T-helper 1 cell treated with Interleukin-12 subunit alpha and Interleukin-12 subunit beta and Interleukin-4 antibody, amounts not matched to agents 30 ng/mL and 1 ng/mL, for 36 hours (primary cell): ENCODE measurements at regions not wholly inside any gene's neighbourhood (a gene's known extent, or its start where the extent isn't known, plus 50 kb on each side); places are given as distances from the start of the nearest gene placed in this dataset.

Source experiments
- intact Hi-C: fragments of 100-400 bp; cut with micrococcal nuclease; formaldehyde crosslinking; loops from one replicate; pipeline ENCODE4 v1.15.1; 2024

DNA sequence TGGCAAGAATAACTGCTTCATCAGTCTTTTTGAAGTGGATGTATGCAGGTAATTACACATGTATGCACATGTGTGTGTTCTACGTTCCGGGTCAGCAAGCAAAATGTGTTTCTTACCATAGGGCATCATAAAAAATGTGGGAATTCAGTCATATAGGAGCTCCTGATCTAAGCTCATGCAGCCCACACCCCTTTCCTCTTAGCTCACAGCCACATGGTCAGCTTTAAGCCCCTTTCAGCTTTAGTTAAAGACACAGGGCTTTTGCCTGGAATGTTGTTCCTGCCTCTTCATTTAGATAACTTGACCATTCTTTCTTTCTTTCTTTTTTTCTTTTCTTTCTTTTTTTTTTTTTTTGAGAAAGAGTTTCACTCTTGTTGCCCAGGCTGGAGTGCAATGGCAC, 258.1 kb downstream of the RPS24 start:
- intact Hi-C loops: no loop called here

DNA sequence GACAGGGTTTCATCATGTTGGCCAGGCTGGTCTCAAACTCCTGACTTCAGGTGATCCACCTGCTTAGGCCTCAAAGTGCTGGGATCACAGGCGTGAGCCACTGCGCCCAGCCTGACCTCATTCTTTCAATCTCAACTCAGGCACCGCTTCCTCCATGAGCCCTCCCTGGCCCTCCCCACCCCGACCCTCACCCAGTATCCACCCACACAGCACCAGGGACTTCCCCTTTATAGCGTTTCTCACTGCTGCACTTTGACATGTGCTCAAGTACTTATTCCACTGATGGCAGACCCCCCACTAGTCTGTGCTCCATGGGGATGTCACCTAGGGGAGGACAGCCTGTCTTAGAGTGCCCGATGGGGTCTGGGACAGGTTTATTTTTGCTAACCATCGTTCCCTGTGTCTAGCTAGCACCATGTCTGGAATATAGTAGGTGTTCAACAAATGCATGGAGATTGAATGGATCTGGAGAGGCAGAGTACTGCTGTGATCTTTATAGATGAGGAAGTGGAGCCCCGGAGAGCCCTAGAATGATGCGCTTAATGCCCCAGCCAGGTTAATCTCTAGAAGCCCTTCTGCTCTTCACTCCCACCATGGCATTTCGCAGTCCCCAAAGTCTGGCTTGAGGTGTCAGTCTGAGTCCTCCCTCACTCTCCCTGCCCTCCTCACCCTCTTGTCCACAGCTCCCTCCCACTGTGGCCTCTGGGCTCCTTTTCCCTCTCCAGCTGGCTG, 258.8 kb downstream of the RPS24 start:
- intact Hi-C loops: no loop called here

DNA sequence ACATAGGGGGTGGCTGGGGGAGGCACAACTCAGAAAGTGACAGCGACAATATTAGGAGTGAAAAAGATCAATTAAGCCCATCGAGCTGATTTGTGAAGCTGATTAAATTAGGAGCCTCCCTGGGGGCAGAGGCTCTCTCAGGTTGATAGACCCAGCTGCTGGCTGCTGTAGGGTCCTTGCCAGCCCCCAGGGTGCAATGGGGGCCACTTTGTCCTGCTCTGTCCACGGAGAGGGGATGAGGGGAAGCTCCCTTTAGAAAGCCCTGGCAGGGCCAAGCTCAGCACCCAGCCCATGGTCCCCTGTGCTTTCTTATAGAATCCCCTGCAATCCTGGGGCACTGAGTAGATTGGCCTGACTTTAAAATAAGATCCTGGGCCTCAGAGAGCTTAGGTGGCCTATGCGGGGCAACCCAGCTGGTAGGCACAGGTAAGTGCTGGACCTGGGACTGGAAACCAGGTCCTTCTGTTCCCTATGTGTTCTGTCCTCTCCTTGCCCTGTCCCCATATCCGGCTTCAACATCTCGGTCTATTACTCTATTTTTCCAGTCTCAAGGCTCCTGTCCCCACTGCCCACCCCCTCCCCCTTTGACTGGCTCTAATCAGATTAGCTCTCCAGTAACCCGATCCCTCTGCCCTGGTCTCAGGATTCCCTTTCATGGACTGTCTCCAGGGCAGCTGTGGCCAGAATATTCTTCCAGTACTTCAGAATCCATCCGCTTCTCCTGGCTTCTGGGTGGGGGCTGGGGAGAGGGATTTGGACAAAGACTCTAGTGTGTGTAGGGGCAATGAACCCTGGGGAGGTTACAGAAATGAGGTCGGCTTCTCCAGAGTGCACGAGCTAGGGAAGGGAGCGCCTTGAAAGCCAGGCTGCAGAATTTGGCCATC, 259.6 kb downstream of the RPS24 start:
- intact Hi-C loops: no loop called here

DNA sequence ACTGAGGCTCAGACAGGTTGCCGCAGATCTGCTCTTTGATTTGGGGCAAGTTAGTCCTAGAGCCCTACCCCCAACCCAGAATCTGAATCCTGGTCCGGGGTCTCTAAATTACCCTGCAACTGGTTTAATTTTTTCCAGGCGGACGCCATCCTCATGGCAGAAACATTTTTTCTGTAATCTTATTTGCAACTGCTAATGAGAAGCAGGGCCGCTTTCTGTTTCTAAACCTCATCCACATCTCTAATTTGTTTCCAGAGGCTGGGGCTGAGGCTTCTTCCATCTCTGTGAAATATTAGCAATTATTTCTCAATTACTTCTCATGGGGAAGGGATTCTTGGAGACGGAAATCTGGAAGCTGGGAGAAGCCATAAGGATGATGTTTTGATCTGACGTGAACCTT, 261.6 kb downstream of the RPS24 start:
- intact Hi-C loops: no loop called here

DNA sequence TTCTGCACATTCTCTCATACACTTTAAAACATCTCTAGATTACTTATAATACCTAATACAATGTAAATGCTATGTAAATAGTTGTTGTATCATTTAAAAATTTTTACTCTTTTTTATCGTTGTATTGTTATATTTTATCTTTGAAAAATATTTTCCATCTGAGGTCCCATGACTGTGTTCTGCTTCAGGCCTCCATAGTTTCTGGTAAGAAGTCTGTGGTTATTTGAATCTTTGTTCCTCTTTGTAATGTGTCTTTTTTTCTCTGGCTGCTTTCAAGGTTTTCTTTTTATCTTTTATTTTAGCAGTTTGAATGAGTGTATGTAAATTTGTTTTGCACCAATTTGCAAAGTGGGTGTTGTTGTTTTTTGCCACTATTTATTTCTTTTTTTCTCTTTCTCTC, 263.1 kb downstream of the RPS24 start:
- intact Hi-C loops: no loop called here

DNA sequence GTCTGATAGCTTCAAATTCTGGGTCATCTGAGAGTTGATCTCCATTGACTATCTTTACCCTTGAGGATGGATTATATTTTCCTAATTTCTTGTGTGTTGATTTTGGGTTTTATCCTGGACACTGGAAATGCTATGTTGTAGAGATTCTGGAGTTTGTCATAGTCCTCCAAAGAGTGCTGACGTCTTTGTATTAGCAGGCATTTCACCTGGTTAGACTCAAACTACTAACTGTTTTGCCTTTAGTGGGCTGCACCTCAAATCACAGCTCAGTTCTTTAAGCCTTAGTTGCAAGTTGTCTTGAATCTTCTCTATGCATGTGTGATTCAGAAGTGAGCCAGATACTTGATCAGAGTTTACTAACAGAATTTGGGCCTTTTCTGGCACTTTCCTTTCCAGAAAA, 264.3 kb downstream of the RPS24 start:
- intact Hi-C loops: no loop called here

DNA sequence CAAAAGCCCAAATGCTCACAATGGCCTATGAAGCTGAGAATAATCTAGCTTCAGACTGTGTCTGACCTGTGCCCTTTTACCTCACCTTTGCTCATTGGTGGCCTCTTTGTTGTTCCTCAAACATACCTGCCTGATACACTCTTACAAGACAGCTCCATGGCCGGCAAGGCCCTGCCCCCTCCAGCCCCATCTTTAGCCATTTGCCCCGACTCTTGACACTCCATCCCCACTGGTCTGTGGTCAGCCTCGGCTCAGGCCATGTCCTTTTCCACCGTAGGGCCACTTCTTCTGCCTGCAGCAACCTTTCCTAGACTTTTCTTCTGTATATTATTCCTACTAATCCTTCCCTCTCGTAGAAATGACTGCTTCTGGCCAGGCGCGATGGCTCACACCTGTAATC, 265.2 kb downstream of the RPS24 start:
- intact Hi-C loops: no loop called here

DNA sequence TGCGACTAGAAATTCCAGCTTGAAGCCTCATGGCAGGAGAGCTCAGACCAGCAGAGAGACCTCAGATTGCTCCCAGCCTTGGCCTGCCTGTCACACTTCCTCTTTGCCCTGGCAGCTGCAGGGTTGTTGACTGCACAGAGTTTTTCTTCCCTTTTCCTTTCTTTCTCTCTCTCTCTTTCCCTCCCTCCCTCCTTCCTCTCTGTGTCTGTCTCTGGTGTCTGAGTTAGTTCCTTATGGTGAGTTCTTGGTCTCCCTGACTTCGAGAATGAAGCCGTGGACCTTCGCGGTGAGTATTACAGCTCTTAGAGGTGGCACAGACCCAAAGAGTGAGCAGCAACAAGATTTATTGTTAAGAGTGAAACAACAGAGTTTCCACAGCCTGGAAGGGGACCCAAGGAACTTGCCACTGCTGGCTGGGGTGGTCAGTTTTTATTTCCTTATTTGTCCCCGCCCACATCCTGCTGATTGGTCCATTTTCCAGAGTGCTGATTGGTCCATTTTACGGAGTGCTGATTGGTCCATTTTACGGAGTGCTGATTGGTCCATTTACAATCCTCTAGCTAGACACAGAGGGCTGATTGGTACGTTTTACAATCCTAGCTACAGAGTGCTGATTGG, 266.3 kb downstream of the RPS24 start:
- intact Hi-C loops: loop anchor here (5.0 kb wide), 3 partner anchors 747 to 1047 kb away; partner anchors contain the start of gene PPIF

DNA sequence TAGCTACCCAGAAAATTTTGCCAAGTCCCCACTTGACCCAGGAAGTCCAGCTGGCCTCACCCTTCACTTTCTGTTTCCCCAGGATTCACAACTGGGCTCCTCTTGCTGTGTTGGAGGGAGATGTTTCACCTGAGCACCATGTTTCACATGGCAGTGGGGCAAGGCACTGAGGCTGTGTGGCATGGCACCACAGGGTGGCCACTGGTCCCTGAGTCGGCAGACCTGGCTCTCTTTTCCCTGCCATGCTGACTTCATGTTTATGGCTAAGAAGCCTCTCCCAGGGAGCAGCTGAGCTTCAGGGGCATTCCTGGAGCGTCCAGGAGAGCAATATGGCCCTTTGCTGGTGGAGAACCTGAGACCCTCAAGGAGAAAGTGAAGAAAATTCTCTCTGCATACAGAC, 266.9 kb downstream of the RPS24 start:
- intact Hi-C loops: loop anchor here (5.0 kb wide), 3 partner anchors 747 to 1047 kb away; partner anchors contain the start of gene PPIF

DNA sequence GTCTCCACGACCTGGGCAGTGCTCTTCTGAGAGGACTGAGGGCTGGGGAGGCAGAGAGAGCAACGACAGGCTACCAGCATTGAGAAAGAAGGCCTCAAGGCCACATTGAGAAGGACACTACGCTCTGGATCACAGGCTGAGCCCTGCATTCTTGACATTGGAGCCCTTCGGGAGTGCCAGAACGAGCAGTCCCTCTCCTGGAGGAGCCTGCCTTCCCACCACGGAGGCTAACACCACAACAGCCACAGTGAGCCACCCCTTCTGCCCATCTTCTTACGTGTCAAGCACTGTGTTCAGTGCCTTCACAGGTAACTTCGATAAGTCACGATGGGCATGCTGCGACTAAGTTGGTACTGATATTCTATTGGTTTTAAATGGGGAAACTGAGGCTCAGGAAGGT, 267.8 kb downstream of the RPS24 start:
- intact Hi-C loops: loop anchor here (5.0 kb wide), 3 partner anchors 746 to 1046 kb away; partner anchors contain the start of gene PPIF

DNA sequence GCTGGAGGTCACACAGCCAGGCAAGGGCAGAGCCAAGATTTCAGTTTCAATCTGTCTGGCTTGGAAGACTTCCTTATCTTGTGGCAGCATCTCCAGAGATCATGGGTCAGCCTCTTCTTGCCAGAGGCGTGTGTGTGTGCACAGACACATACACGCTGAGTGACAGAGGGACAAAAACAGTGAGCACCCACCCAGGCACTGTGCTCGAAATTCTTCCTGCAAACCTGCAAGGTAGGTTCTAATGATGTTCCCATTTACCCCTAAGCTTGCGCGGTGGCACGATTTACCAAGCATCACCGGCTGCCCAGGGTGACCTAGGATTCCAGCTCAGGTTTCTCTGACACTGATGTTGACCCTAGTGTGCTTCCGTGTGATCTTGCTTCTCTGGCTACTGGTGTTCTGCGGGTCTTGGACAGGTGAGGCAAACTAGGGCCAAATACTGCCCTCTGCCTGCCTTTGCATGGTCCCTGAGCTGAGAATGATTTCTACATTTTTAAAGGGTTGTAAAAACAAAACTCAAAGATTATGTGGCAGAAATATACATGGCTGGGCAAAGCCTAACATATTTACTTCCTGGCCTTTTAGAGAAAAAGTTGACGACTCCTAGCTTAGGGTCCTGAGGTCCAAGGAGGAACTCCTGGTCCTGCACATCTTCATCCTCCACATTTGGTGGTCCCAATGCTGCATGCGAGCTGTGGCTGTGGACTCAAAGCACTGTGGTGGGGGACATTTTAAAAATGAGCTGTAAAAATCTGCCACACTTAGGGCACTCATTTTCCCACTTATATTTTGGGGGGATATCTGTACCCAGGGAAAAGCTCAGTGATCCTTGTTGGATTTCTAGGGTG, 268.5 kb downstream of the RPS24 start:
- intact Hi-C loops: loop anchor here (2.0 to 5.0 kb wide), 6 partner anchors 21 to 1045 kb away; partner anchors contain the start of gene PPIF

DNA sequence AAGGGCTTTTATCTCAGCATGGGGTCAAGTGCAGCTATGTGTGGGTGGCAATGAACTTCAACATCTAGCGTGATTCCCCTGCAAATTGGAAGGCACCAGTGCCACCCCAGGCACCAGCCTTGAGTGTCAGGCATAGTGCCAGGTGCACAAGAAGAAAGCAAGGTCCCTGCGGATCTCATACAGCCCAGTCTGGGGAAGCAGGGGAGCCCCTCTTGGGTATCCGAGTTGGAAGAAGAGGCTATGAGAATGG, 269.0 kb downstream of the RPS24 start:
- intact Hi-C loops: loop anchor here (2.0 to 5.0 kb wide), 6 partner anchors 20 to 1045 kb away; partner anchors contain the start of gene PPIF

DNA sequence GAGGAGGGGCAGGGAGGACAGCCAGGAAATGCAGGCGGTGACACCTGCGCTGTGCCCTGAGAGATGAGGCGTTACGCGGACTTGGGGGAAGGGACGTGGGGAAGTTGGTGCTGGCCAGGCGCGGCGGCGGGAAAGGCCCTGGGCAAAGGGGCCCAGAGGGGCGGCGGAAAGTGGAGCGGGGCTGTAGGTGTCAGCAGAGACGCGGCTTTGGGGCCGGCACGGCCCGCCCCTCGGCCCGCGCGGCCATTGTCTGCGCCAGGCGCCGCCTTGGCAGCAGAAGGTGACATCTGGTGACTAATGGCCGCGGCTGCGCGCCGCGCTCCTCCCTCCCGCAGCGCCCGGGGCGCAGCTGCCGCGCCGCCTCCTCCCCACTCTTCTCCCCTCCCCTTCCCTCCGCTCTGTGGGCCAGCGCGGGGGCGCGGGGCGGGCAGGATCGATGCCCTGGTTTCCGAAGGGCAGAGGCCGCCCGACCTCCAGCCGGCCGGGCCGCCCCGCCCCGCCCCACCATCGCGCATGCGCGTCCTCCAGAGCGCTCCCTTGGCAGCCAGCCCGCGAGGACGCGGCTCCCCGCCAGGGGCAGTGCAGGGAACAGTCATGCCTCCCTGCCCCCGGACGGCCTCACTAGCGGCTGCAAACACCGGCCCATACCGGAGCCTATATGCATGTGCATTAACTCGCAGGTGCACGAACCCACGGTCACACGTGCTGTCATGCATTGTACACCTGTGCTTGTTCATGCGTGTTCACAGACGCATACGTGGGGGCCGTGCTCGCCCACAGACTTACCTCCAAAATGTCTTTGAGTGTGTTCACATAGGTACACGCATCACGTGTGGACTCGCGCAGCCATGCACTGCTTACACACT, 269.6 kb downstream of the RPS24 start:
- intact Hi-C loops: loop anchor here (1.0 to 5.0 kb wide), 16 partner anchors 20 to 1142 kb away; partner anchors contain the start of genes POLR3A, PPIF, RPS24 and ZCCHC24

DNA sequence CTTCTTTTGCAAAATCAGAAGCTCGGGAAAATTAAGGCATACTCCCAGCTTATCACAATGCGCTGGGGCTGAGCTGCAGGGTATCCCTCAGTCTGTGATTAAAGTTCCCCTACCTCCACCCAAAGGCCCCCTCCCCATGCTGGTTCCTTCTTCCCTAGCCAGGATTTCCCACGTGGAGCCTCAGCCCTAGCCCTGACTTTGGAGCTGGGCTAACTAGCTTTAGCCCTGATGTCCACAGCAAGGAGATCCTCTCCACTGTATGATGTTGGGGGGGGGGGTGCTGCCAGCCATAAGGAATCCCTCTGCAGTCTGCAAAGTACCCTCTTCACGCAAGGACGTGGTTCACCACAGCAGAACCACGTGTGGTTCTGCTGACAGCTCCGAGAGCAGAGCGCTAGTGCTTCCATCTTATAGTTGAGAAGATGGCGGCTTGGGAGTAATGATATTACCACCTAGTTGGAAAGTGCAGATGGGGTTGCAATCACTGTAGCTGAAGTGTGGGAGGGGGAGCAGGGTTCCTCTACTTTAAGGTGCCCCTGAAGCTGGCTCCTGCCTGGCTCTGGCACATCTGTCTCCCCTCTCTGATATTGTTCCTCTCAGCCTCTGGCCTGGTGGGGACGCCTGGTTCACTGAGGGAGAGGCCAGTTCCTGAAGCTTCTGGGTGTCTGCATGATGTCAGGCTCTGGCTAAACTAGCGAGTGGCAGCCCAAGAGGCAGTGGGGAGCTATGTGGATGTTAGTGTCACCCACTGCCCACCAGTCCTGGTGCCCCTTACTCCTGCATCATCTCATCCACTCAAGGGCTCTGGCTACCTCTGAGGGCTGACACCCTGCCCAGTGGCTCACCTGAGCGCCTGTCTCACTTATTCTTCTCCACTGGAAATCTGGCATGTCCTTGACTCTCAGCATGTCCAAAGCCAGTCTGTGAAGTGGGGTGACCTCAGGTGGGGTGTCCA, 270.7 kb downstream of the RPS24 start:
- intact Hi-C loops: loop anchor here (5.0 kb wide), 3 partner anchors 743 to 1043 kb away; partner anchors contain the start of gene PPIF

DNA sequence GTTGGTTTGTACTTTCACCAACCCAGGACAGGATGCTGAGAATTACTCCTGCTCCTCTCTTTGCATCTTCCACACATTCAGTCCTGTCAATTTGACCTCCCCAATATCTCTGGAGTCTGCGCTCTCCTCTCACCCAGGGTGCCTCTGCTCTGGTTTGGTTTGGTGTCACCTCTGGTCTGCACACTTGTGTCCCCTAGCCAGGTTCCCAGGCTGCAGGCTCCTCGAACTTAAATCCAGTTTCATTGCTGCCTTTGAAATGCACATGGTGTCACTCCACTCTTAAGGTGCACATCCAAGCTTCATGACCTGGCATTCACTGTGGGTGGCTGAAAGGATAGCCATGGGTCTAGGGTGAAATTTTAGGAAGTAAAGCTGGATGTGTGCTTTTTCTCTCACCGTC, 271.6 kb downstream of the RPS24 start:
- intact Hi-C loops: no loop called here

DNA sequence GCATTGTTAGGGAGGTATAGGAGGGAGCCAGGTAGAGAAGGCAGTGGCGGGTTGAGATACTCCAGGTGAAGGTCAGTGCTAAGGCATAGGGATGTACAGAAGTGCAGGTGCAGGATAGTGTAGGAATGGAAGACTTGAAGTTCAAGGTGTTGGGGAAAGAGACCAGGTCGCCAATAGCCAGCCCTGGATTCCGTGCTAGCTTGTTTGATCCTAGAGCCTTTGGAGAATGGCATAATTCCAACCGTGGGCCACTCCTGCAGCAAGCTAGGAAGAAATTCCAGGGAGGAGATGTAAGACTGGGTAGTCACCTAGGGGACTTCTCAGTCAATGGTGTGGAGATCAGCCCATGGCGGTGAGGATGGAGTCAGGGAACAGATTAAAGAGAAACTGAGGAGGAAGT, 272.7 kb downstream of the RPS24 start:
- intact Hi-C loops: no loop called here

DNA sequence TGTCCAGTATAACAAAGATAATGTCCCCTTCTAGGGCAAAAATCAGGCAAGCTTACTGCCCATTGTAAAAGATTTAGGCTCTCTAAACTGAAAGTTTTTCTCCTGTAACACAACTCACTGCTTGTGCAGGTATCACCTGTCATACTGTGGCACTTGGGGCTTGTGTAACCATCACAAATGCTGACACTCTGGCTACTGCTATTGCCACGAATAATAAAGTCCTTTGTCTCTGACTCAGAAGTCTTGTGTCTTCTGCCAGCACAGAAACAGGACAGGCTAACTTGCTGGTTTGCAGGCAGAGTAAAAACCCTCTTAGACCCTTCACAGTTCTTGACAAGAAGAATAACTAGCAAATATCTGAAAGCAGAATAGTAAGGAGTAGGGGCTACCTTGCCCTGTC, 273.9 kb downstream of the RPS24 start:
- intact Hi-C loops: no loop called here

DNA sequence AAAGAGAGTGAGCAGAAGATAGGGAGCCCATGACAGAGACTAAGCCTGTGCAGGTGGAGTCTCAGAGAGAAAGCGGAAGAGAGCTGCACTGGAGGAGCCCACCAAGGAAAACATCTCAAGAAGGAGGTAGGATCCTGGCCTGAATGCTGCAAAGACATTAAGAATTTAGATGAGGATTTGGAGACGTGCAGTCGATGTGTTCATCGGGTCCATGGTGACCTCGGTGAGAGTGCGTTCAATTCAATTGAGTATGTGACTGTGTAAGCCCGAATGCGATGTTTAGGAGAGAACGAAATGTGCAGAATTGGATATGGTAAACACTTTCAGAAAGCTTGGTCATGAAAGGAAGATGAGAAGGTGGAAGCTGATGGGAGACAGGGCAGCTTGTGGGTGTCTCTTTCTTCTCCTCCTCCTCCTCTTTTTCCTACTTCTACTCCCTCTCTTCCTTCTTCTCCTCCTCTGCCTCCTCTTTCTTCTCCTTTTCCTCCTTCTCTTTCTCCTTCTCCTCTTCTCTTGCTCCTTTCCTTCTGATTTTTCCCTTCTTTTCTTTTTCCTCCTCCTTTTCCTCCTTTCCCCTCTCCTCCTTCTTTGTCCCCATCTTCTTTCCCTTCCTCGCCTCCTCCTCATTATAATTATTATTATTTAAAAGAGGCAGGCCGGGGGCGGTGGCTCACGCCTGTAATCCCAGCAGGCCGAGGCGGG, 276.0 kb downstream of the RPS24 start:
- intact Hi-C loops: no loop called here
